K562 (cell line): ENCODE measurements at regions not wholly inside any gene's neighbourhood (a gene's known extent, or its start where the extent isn't known, plus 50 kb on each side); places are given as distances from the start of the nearest gene placed in this dataset.

Experiments used
- ATAC-seq: fragments of 200-7000 bp; cut with Tn5 transposase; 3 replicates; pipeline ENCODE4 v1.9.1; 2020; ENCODE audit warnings: moderate library complexity
- BruUV-seq: library from RNA; stranded (reverse); fragments of 400-500 nt; replicated peaks from 2 replicates; lab custom pipeline; 2021; lab: Mats Ljungman, UMichigan
- CTCF ChIA-PET: fragments of 300-600 bp; formaldehyde crosslinking; extraction: SDS; loops from one replicate; lab custom pipeline; 2021; ENCODE audit warnings: low intra/inter-chr PET ratio; lab: Yijun Ruan, JAX
- POLR2A ChIA-PET: fragments of 300-600, 350-650 bp; sonication (Branson Sonifier 250); formaldehyde crosslinking; extraction: SDS; loops from one replicate; lab custom pipeline; 2021; ENCODE audit warnings: antibody characterized with exemption, inconsistent platforms; lab: Yijun Ruan, JAX
- DNase-seq, 4 experiments: peaks; one replicate each; pipeline versions ENCODE4 v3.0.0 to v3.0.0-alpha.2; 2011 to 2018; ENCODE audit warnings: low spot score in 3 of 4, mixed read lengths in 3 of 4; ENCODE audit errors: extremely low read depth in 1 of 4
- FAIRE-seq: peaks from 2 replicates; lab custom pipeline; 2011; peaks lifted over from hg19 to GRCh38; lab: Jason Lieb, UNC
- H2AFZ ChIP-seq: 2 replicates; pipeline ENCODE4 v1.6.0; 2011; ENCODE audit warnings: low read depth, low read length, control low read depth, inconsistent platforms
- H3K27ac ChIP-seq: fragments of 200-600 bp; 3 replicates; pipeline ENCODE4 v1.8.0; 2011; ENCODE audit warnings: low read depth, mild to moderate bottlenecking, control low read depth, inconsistent platforms, low read length, moderate library complexity, mixed read lengths; ENCODE audit errors: extremely low read depth
- H3K27me3 ChIP-seq, 2 experiments: fragments of 300-600 bp in 1 of 2; 2 replicates in 1 of 2; 3 replicates in 1 of 2; pipeline versions ENCODE4 v1.6.0 to v1.8.0; 2011; ENCODE audit warnings: inconsistent platforms in 2 of 2, low read length in 2 of 2, mild to moderate bottlenecking in 1 of 2, mixed read lengths in 1 of 2, moderate library complexity in 1 of 2; ENCODE audit not compliant: control insufficient read depth in 2 of 2, insufficient read depth in 2 of 2
- H3K36me3 ChIP-seq: fragments of 300-600 bp; 3 replicates; pipeline ENCODE4 v1.8.0; 2011; ENCODE audit warnings: mild to moderate bottlenecking, low read length, inconsistent platforms; ENCODE audit not compliant: control insufficient read depth, insufficient read depth
- H3K4me1 ChIP-seq, 2 experiments: fragments of 200-600 bp in 1 of 2; replicated peaks in 1 of 2; 2 replicates in 1 of 2; 3 replicates in 1 of 2; pipeline versions ENCODE4 v1.5.1 to v1.8.0; 2011; ENCODE audit warnings: inconsistent platforms in 2 of 2, low read length in 2 of 2, mild to moderate bottlenecking in 1 of 2, mixed read lengths in 1 of 2, moderate library complexity in 1 of 2; ENCODE audit not compliant: control insufficient read depth in 2 of 2, insufficient read depth in 2 of 2
- H3K4me2 ChIP-seq: 2 replicates; pipeline ENCODE4 v1.6.1; 2011; ENCODE audit warnings: low read length, control low read depth, inconsistent platforms, mixed read lengths; ENCODE audit not compliant: insufficient read depth
- H3K4me3 ChIP-seq: fragments of 200-600 bp; sonication (generic), shearing (Covaris generic); 2 replicates; pipeline ENCODE4 v1.5.1; 2016; ENCODE audit warnings: control low read depth, inconsistent platforms
- H3K79me2 ChIP-seq: fragments of 200-600 bp; 3 replicates; pipeline ENCODE4 v1.8.0; 2011; ENCODE audit warnings: low read length, inconsistent platforms; ENCODE audit not compliant: control insufficient read depth, insufficient read depth
- H3K9ac ChIP-seq, 2 experiments: 2 replicates each; pipeline versions ENCODE4 v1.6.0 to v1.6.1; 2011; ENCODE audit warnings: low read depth in 2 of 2, low read length in 2 of 2, control low read depth in 1 of 2, inconsistent platforms in 1 of 2, mild to moderate bottlenecking in 1 of 2, mixed read lengths in 1 of 2; ENCODE audit not compliant: insufficient read depth in 1 of 2
- H3K9me1 ChIP-seq: one replicate; pipeline ENCODE4 v1.6.0; 2011; ENCODE audit warnings: inconsistent platforms, mild to moderate bottlenecking, low read length, moderate library complexity; ENCODE audit not compliant: control insufficient read depth, insufficient read depth
- H3K9me3 ChIP-seq: replicated peaks from 2 replicates; pipeline ENCODE4 v1.5.1; 2011; ENCODE audit warnings: low read depth, low read length, inconsistent platforms; ENCODE audit not compliant: control insufficient read depth, insufficient read depth
- H4K20me1 ChIP-seq: replicated peaks from 2 replicates; pipeline ENCODE4 v1.6.1; 2011; ENCODE audit warnings: low read length, inconsistent platforms, mixed read lengths; ENCODE audit not compliant: control insufficient read depth, insufficient read depth
- C11orf30 ChIP-seq: fragments of 450-650 bp; IDR thresholded peaks from 2 replicates; pipeline ENCODE4 v1.6.1; 2016; ENCODE audit warnings: low read depth, mild to moderate bottlenecking
- MAFF ChIP-seq: IDR thresholded peaks from 2 replicates; pipeline ENCODE4 v1.6.1; 2012; ENCODE audit warnings: low read length, improper control_type of control experiment
- MAFG ChIP-seq: fragments of 450-650 bp; conservative IDR thresholded peaks from 2 replicates; pipeline ENCODE4 v1.6.1; 2016; ENCODE audit warnings: missing genetic modification characterization, missing compliant biosample characterization
- MAFK ChIP-seq: IDR thresholded peaks from 2 replicates; pipeline ENCODE4 v1.6.1; 2011; ENCODE audit warnings: low read length, improper control_type of control experiment
- MIER1 ChIP-seq: fragments of 450-650 bp; IDR thresholded peaks from 2 replicates; pipeline ENCODE4 v1.6.1; 2016; ENCODE audit warnings: antibody characterized with exemption, mild to moderate bottlenecking, low read depth
- NR0B1 ChIP-seq: fragments of 450-650 bp; IDR thresholded peaks from one replicate; pipeline ENCODE4 v1.6.1; 2018; ENCODE audit warnings: mild to moderate bottlenecking, moderate library complexity; ENCODE audit not compliant: partially characterized antibody
- THRAP3 ChIP-seq: fragments of 450-650 bp; IDR thresholded peaks from 2 replicates; pipeline ENCODE4 v1.6.1; 2016; ENCODE audit warnings: mild to moderate bottlenecking, inconsistent platforms, borderline replicate concordance
- ZBTB12 ChIP-seq: fragments of 250-450 bp; sonication (Bioruptor Pico); IDR thresholded peaks from 2 replicates; pipeline ENCODE4 v1.4.0; 2020
- ZKSCAN8 ChIP-seq: fragments of 200-800 bp; sonication (Bioruptor generic); IDR thresholded peaks from 2 replicates; pipeline ENCODE4 v1.6.1; 2016; ENCODE audit warnings: missing genetic modification characterization, missing compliant biosample characterization
- ZNF316 ChIP-seq: fragments of 450-650 bp; IDR thresholded peaks from 2 replicates; pipeline ENCODE4 v1.6.1; 2016
- ZNF696 ChIP-seq: fragments of 250-450 bp; sonication (Bioruptor Pico); conservative IDR thresholded peaks from 2 replicates; pipeline ENCODE4 v1.4.0; 2020; ENCODE audit warnings: mild to moderate bottlenecking, moderate library complexity
- WGBS: fragments of 100-300 bp; shearing (Covaris generic); methylation state at CpG from one replicate; pipeline ENCODE4 v1.1.6; 2016; ENCODE audit warnings: low coverage, mixed read lengths; ENCODE audit not compliant: insufficient coverage; ENCODE audit errors: missing lambda C conversion rate; 5-methylcytosine and 5-hydroxymethylcytosine counted together
- in situ Hi-C: fragments of 300-500 bp; cut with MboI; formaldehyde crosslinking; loops from 4 replicates; pipeline ENCODE4 v1.15.0; 2018; ENCODE audit warnings: inconsistent platforms, mixed read lengths
- intact Hi-C: fragments of 100-400 bp; cut with micrococcal nuclease; formaldehyde crosslinking; loops from 2 replicates; pipeline ENCODE4 v1.14.2; 2022

- no peak overlapping the region for H3K4me2 ChIP-seq
- H2AFZ ChIP-seq = no peak overlapping the region
- no peak for DNase-seq
- in situ Hi-C loops = no loop called here
- no peaks in the 10 kb centered on the region for H3K9me1 ChIP-seq
- peak; percentile 51 for TF ChIP-seq MAFG
- TF ChIP-seq NR0B1 = no peak
- no peak for TF ChIP-seq ZBTB12 (CRISPR knock-in tag)
- TF ChIP-seq MAFK = peak; percentile 65
- no peak for TF ChIP-seq THRAP3
- TF ChIP-seq ZNF316 = peak; percentile 85
- peak; percentile 73 for TF ChIP-seq MAFF
- TF ChIP-seq ZKSCAN8 = no peak
- peak; percentile 61 for TF ChIP-seq C11orf30
- no peak for TF ChIP-seq ZNF696 (CRISPR knock-in tag)
- TF ChIP-seq MIER1 = no peak
- no peaks in the 10 kb centered on the region for H4K20me1 ChIP-seq
- intact Hi-C loops = no loop called here
- no peaks in the 10 kb centered on the region for H3K79me2 ChIP-seq
- no peak overlapping the region for H3K4me3 ChIP-seq
- no peak overlapping the region for H3K9ac ChIP-seq
- POLR2A ChIA-PET = interaction anchor here (0.5 kb wide), 1 partner anchor 52 kb away, joined by 3 read pairs; no protein-coding TSS in a partner anchor
- no TSS peak for BruUV-seq
- no peak for FAIRE-seq
- H3K9me3 ChIP-seq = no peaks in the 10 kb centered on the region
- H3K27ac ChIP-seq = no peak overlapping the region
- H3K4me1 ChIP-seq = no peaks in the 10 kb centered on the region
- CTCF ChIA-PET = no interaction called here
- H3K36me3 ChIP-seq = no peaks in the 10 kb centered on the region
- no peaks in the 10 kb centered on the region for H3K27me3 ChIP-seq
- ATAC-seq = no peak
- 27% methylated on average over 1 of the region's 1 CpG for WGBS
These were observed 564.2 kb downstream of the TMTC2 start for GRCh38 chr12:83250866-83251265.
